Stimulated activated CD4-positive, alpha-beta T cell treated with anti-CD3 and anti-CD28 coated beads, Interleukin-15, amount 100 ng/mL, for 48 hours (primary cell): ENCODE measurements at regions not wholly inside any gene's neighbourhood (a gene's known extent, or its start where the extent isn't known, plus 50 kb on each side); places are given as distances from the start of the nearest gene placed in this dataset.
A peak's percentile ranks its signal among the peaks of the same experiment; 100 is the strongest.

ENCODE experiments used
- DNase-seq, 2 donors: peaks; one replicate each; pipeline ENCODE4 v3.0.0-alpha.2; 2020; ENCODE audit warnings: low read depth in 2 of 2

DNA sequence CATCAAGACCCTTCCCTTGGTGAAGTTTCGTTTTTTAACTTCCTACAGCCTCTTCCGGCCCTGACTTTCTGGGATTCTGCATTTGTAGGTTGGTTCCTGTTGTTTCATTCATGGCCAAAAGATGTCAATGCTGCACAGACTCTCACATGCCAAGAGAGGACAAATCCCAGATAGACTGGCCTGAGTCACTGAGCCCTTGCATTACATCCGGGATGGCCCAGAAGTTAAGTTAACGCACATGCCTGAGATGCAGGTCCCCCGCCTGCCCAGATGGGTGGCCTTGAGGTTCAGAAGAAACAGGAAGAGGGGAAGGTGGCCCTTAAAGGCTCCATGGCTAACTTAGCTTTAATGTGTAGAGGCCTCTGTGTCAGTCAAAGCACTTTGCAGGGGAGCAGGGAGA, 51.6 kb upstream of the SRGAP3 start:
- DNase-seq: no peak

DNA sequence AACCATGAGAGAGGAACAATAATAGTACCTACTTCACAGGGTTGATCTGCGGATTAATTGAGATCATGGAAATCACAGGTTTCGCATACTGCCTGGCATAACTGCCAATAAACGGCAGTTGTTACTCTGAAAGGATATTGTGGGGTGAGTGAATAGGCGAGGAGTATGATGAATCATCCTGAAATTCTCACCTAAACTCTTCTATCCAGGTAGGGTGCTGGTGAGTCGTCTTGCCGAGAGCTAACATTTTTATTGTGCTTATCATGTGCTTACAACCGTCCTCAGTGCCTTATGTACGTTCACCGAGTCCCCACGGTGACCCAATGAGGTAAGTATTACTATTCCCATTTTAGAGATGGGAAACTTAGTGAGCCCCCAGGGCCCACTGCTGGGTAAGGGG, 52.4 kb upstream of the SRGAP3 start:
- DNase-seq: no peak

- DNase-seq: peak; percentile 65 to 67
Measured at GRCh38 chr3:9302425-9303181, 53.2 kb upstream of the SRGAP3 start.

GRCh38 chr3:9308298-9308990, 54.4 kb upstream of the THUMPD3 start:
- no peak for DNase-seq

DNA sequence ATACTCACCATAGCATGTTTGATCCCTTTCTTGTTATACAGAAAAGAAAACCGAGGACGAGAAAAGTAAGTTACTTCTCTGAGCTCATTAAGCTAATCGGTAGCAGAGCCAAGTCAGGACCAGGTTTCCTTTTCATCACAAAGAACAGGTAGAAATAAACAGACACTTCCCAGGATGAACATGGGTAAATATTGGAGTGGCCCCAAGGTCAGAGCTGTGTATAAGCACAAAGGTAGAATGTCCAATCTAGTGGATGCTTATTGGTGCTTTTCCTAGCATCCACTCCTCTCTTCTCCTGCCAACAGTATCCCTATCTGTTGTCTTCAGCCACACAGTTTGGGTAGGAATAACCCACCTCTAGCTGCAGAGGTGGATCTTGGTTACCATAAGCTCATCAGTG, 52.8 kb upstream of the THUMPD3 start:
- no peak for DNase-seq

DNA sequence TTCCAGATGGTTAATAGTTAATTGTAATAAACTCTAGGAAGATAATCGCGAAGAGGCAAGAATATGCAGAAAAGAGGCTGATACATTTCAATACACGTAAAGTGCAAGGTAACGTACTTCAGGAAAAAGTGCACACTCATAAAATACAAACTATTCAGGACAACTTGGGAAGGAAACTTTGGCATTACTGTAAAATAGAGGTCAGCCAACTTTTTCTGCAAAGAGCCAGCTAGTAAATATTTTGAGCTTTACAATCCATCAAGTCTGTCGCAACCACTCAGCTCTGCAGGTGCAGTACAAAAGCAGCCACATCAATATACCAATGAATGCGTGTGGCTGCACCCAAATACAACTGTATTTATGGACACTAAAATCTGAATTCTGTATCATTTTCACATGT, 51.6 kb upstream of the THUMPD3 start:
- DNase-seq: no peak
